ENCODE measurements at regions not wholly inside any gene's neighbourhood (a gene's known extent, or its start where the extent isn't known, plus 50 kb on each side); places are given as distances from the start of the nearest gene placed in this dataset.

DNA sequence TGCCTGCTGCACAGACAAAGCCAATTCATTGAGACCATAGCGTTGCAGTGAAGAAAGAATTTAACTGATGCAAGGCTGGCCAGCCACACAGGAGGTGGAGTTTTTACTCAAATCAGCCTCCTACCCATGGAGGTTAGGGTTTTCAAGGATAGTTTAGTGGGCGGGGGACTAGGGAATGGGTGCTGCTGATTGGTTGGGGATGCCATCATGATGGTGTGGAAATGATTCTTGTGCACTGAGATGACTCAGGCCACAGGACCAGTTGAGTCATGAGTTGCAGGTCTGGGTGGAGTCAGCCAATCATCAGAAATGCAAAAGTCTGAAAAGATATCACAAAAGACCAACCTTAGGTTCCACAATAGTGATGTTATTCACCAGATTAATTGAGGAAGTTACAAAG lies 359.6 kb downstream of the FOXO1 start:
- TF ChIP-seq, protein P1, sequence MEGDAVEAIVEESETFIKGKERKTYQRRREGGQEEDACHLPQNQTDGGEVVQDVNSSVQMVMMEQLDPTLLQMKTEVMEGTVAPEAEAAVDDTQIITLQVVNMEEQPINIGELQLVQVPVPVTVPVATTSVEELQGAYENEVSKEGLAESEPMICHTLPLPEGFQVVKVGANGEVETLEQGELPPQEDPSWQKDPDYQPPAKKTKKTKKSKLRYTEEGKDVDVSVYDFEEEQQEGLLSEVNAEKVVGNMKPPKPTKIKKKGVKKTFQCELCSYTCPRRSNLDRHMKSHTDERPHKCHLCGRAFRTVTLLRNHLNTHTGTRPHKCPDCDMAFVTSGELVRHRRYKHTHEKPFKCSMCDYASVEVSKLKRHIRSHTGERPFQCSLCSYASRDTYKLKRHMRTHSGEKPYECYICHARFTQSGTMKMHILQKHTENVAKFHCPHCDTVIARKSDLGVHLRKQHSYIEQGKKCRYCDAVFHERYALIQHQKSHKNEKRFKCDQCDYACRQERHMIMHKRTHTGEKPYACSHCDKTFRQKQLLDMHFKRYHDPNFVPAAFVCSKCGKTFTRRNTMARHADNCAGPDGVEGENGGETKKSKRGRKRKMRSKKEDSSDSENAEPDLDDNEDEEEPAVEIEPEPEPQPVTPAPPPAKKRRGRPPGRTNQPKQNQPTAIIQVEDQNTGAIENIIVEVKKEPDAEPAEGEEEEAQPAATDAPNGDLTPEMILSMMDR (IDR thresholded peaks at IDR 0.05), result no peak
- TF ChIP-seq POLR2A (IDR thresholded peaks at IDR 0.05), result no peak
- TF ChIP-seq EP300 (IDR thresholded peaks at IDR 0.05), result no peak
- TF ChIP-seq POLR2AphosphoS5 (IDR thresholded peaks at IDR 0.05), result no peak
- H3K27ac ChIP-seq, result no peak overlapping the region
- peaks cover 0 to 18% (median 5%) of the 10 kb centered on the region in 4 donors for H3K9me3 ChIP-seq
- intact Hi-C loops (cut with DNase I; ENCODE audit: low total_unique reads), result no loop called here
- H3K4me3 ChIP-seq, result no peak overlapping the region
- no peaks in the 10 kb centered on the region for H3K27me3 ChIP-seq
- DNase-seq, result no peak
- H3K36me3 ChIP-seq, result no peaks in the 10 kb centered on the region
- WGBS, 5 donors, result 87 to 93% (median 92%) methylated on average over 2 of the region's 2 CpGs
- no peaks in the 10 kb centered on the region for H3K4me1 ChIP-seq

DNA sequence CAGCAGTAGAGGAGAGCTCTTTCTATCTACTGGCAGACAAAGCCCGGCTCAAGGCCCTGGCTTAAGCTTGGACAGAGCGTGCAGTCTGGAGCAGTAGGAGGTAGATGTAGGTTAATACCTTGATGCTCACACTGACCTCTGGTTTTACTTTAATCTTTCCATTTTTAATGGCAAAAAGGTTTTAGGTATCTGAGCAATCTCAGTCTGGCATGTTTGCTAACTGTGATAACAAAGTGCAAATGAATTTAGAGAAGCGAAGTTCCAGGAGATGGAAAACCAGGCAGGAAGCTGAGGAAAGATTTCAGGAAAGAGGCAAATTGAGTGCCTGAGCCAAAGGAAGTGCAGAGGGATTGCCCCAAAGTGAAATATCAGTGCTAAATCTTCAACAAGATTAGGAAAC lies 356.6 kb downstream of the FOXO1 start:
- Histone ChIP-seq H3K36me3 (no peaks in the 10 kb centered on the region), H3K27ac (no peak overlapping the region)
- TF ChIP-seq EP300 (IDR thresholded peaks at IDR 0.05), result no peak

DNA sequence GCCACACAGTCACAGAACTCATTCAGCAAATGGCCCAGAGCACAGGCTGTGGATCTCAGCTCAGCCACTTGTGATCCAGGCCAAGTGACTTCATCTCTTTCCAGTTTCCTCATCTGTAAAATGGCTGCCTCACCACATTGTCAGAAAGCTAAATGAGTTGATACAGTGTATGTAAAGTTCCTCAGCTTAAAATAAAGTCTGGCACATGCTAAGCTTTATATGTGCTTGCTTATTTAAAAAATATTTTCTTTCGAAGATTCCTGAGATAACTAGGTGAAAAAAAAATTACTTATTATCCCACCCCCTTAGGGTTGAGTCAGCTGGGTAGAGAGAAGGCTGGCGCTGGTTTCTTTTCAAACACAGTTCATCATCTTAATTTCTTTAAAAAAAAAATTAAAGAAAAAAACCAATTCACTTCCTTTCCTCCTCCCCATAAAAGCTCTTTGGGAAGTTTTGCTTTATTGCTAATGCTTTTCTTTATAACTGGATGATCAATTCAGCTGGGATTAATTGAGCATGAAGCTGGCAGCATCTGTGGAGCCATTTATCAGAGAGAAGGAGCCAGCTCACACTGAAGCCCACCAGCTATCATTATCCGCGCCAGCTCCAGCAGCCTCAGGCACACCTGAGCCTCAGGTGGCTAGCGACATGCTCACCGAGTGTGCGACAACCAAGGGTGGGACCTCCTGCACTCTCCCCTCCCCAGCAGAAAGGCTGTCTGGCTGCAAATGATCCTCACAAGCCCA lies 354.9 kb downstream of the FOXO1 start:
- TF ChIP-seq, protein P1 (IDR thresholded peaks at IDR 0.05), result no peak
- TF ChIP-seq POLR2A (IDR thresholded peaks at IDR 0.05), result no peak
- TF ChIP-seq EP300 (IDR thresholded peaks at IDR 0.05), result no peak
- no peak for TF ChIP-seq POLR2AphosphoS5 (IDR thresholded peaks at IDR 0.05)
- Histone ChIP-seq H3K4me1 (no peaks in the 10 kb centered on the region), H3K4me3 (no peak overlapping the region), H3K27me3 (no peaks in the 10 kb centered on the region), H3K27ac (no peak overlapping the region), H3K36me3 (no peaks in the 10 kb centered on the region), H3K9me3 (peaks cover 0 to 5% (median 3%) of the 10 kb centered on the region in 4 donors)
- no peak for DNase-seq
- WGBS, 5 donors, result 90 to 95% (median 93%) methylated on average over 7 of the region's 7 CpGs
- intact Hi-C loops (cut with DNase I; ENCODE audit: low total_unique reads), result no loop called here

More for the DNA sequence above, 356.6 kb downstream of the FOXO1 start:
- intact Hi-C loops (cut with DNase I; ENCODE audit: low total_unique reads), result no loop called here
- no peak for DNase-seq
- peaks cover 0 to 11% (median 5%) of the 10 kb centered on the region in 4 donors for H3K9me3 ChIP-seq
- no peaks in the 10 kb centered on the region for H3K4me1 ChIP-seq
- no peaks in the 10 kb centered on the region for H3K27me3 ChIP-seq
- WGBS, 5 donors, result 35 to 71% (median 44%) methylated on average over 3 of the region's 3 CpGs
- no peak overlapping the region for H3K4me3 ChIP-seq

DNA sequence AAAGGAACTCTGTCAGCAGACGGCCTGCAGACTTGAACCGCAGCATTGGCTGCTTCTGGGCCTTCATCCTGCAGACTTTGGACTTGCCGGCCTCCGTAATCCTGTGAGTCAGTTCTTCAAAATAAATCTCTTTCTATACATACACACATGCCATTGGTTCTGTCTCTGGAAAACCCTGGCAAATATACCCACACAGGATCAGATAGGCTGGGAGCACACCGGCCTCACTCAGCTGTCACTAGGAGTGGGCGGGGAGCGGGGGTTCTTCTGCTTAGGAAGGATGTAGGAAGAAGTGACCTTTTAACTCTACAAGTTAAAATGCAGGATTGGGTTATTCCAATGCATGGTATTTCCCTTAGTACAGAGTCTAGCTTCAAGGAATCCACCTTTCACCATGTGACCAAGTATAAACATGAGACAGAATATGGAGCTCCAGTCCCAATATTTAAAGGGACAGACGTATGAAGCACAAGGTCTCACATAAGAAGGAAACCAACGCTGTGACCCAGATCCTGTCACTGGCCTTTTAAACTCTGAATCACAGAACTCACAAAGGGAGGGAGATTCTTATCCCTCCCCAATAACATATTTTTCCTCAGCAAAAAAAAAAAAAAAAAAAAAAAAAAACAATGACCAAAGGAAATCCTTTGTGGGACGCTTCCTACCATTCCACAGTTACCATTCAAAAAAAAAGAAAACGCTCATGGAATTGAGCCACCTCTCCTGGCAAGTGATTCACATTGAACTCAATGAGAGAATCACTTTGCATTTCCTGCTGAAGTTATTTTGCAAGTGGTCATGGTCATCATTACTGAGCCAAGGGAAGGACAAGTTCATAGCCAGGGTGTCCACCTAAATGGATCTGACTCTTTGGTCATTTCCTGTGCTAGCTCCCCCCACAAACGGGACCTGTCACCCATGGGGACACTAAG lies 352.9 kb downstream of the FOXO1 start:
- Histone ChIP-seq H3K27me3 (no peaks in the 10 kb centered on the region), H3K27ac (no peak overlapping the region), H3K36me3 (no peaks in the 10 kb centered on the region), H3K4me3 (no peak overlapping the region), H3K9me3 (no peaks in the 10 kb centered on the region), H3K4me1 (peaks cover 0 to 4% (median 0%) of the 10 kb centered on the region in 4 donors)
- WGBS, 5 donors, result 80 to 91% (median 88%) methylated on average over 12 of the region's 12 CpGs
- DNase-seq, result peak in 1 of 2 donors; percentile 29
- intact Hi-C loops (cut with DNase I; ENCODE audit: low total_unique reads), result no loop called here
- no peak for TF ChIP-seq EP300 (IDR thresholded peaks at IDR 0.05)
- peak in 1 of 3 donors; percentile 6 for TF ChIP-seq POLR2AphosphoS5 (IDR thresholded peaks at IDR 0.05)

DNA sequence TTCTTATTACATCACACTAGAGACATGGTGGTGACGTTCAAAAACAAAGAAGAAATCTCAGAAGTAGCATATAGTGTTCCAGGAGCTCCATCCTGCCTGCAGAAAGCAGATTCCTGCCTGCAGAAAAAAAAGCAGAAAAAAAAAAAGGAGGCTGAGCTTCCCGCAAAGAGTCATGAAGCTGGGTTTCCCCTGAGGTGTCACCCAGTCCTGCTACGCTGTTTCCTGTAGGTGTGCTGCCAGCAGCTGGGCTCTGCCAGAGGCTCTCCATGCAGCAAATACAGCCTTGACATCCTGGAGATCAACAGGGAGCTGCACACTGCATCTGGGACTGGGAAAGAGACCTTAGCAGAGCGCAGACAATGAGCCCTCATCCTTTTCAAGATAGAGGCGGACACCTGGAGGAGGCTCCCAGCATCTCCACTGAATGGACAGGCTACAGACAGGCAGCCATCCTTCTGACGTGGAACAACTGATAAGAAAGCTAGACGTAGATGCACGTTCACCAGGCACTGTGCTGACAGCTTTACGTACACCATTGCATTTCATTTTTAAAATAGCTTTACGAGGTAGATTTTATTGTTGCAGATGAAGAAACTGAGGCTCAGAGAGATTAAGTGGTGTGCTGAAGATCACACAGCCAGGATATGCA lies 350.9 kb downstream of the FOXO1 start:
- WGBS, 5 donors, result 59 to 74% (median 63%) methylated on average over 10 of the region's 10 CpGs
- TF ChIP-seq, protein P1 (IDR thresholded peaks at IDR 0.05), result no peak
- no peak for TF ChIP-seq POLR2AphosphoS5 (IDR thresholded peaks at IDR 0.05)
- TF ChIP-seq EP300 (IDR thresholded peaks at IDR 0.05), result no peak
- no peak for TF ChIP-seq POLR2A (IDR thresholded peaks at IDR 0.05)
- Histone ChIP-seq H3K4me3 (no peak overlapping the region), H3K36me3 (no peaks in the 10 kb centered on the region), H3K4me1 (peaks cover 0 to 4% (median 0%) of the 10 kb centered on the region in 4 donors), H3K9me3 (no peaks in the 10 kb centered on the region), H3K27ac (no peak overlapping the region), H3K27me3 (no peaks in the 10 kb centered on the region)
- intact Hi-C loops (cut with DNase I; ENCODE audit: low total_unique reads), result no loop called here
- peak in 1 of 2 donors; percentile 54 for DNase-seq
